Muscle layer of duodenum (tissue), 2 donors: ENCODE measurements at regions not wholly inside any gene's neighbourhood (a gene's known extent, or its start where the extent isn't known, plus 50 kb on each side); places are given as distances from the start of the nearest gene placed in this dataset.
"Not testable (repeated sequence)": the region's sequence is repeated elsewhere in the genome, so short reads cannot be mapped to it uniquely, and the experiment has no call there.

Source experiments
- H3K27ac ChIP-seq: one replicate; pipeline ENCODE4 v1.7.0; 2013; ENCODE audit warnings: mild to moderate bottlenecking, low read length
- H3K27me3 ChIP-seq: one replicate; pipeline ENCODE4 v1.7.0; 2013; ENCODE audit warnings: low read depth, mild to moderate bottlenecking, control low read depth, low read length
- H3K36me3 ChIP-seq, 2 donors: one replicate each; pipeline ENCODE4 v1.7.0; 2013; ENCODE audit warnings: low read length in 2 of 2, control low read depth in 1 of 2, mild to moderate bottlenecking in 1 of 2; ENCODE audit not compliant: insufficient read depth in 2 of 2, control insufficient read depth in 1 of 2
- H3K4me1 ChIP-seq, 2 donors: one replicate each; pipeline ENCODE4 v1.7.0; 2013; ENCODE audit warnings: low read length in 2 of 2, mild to moderate bottlenecking in 2 of 2, control low read depth in 1 of 2, moderate library complexity in 1 of 2; ENCODE audit not compliant: insufficient read depth in 2 of 2, control insufficient read depth in 1 of 2
- H3K4me3 ChIP-seq, 2 donors: one replicate each; pipeline ENCODE4 v1.7.0; 2013; ENCODE audit warnings: low read length in 2 of 2, low read depth in 1 of 2, mild to moderate bottlenecking in 1 of 2
- H3K9me3 ChIP-seq, 2 donors: one replicate each; pipeline ENCODE4 v1.7.0; 2013; ENCODE audit warnings: low read length in 2 of 2, control low read depth in 1 of 2, mild to moderate bottlenecking in 1 of 2; ENCODE audit not compliant: control insufficient read depth in 1 of 2
- donor health status: healthy.

- Histone ChIP-seq H3K36me3 (no peaks in the 10 kb centered on the region), H3K9me3 (peaks cover 0 to 6% of the 10 kb centered on the region in 2 donors), H3K27ac (no peak overlapping the region), H3K4me3 (no peak overlapping the region), H3K4me1 (no peaks in the 10 kb centered on the region), H3K27me3 (no peaks in the 10 kb centered on the region)
These were observed 197.4 kb downstream of the RASEF start for GRCh38 chr9:82865524-82865923.

- Histone ChIP-seq H3K27ac (no peak overlapping the region), H3K9me3 (no peaks in the 10 kb centered on the region), H3K4me3 (no peak overlapping the region), H3K36me3 (no peaks in the 10 kb centered on the region), H3K27me3 (no peaks in the 10 kb centered on the region), H3K4me1 (no peaks in the 10 kb centered on the region)
These were observed 182.4 kb downstream of the RASEF start for GRCh38 chr9:82880336-82881050.

- Histone ChIP-seq H3K9me3 (no peaks in the 10 kb centered on the region), H3K4me3 (no peak overlapping the region), H3K27ac (no peak overlapping the region), H3K27me3 (no peaks in the 10 kb centered on the region), H3K4me1 (no peaks in the 10 kb centered on the region), H3K36me3 (no peaks in the 10 kb centered on the region)
These were observed 180.8 kb downstream of the RASEF start for GRCh38 chr9:82882138-82882537.

GRCh38 chr9:82882748-82883147 lies 180.2 kb downstream of the RASEF start:
- no peaks in the 10 kb centered on the region for H3K4me1 ChIP-seq
- no peak overlapping the region for H3K4me3 ChIP-seq
- no peaks in the 10 kb centered on the region for H3K36me3 ChIP-seq
- H3K9me3 ChIP-seq: no peaks in the 10 kb centered on the region
- H3K27me3 ChIP-seq: no peaks in the 10 kb centered on the region
- no peak overlapping the region for H3K27ac ChIP-seq

GRCh38 chr9:82883436-82883835 lies 179.5 kb downstream of the RASEF start:
- Histone ChIP-seq H3K9me3 (no peaks in the 10 kb centered on the region), H3K27ac (no peak overlapping the region), H3K27me3 (no peaks in the 10 kb centered on the region), H3K36me3 (no peaks in the 10 kb centered on the region), H3K4me3 (no peak overlapping the region), H3K4me1 (no peaks in the 10 kb centered on the region)

GRCh38 chr9:82883974-82884373 lies 179.0 kb downstream of the RASEF start:
- H3K9me3 ChIP-seq, H3K4me3 ChIP-seq, H3K27me3 ChIP-seq, H3K36me3 ChIP-seq, H3K4me1 ChIP-seq, H3K27ac ChIP-seq: not testable (repeated sequence)

GRCh38 chr9:82890401-82890800 lies 172.5 kb downstream of the RASEF start:
- Histone ChIP-seq H3K4me1 (no peaks in the 10 kb centered on the region), H3K4me3 (no peak overlapping the region), H3K9me3 (no peaks in the 10 kb centered on the region), H3K36me3 (no peaks in the 10 kb centered on the region), H3K27me3 (no peaks in the 10 kb centered on the region), H3K27ac (no peak overlapping the region)

- H3K27ac ChIP-seq: no peak overlapping the region
- H3K9me3 ChIP-seq: no peaks in the 10 kb centered on the region
- H3K4me3 ChIP-seq: no peak overlapping the region
- no peaks in the 10 kb centered on the region for H3K36me3 ChIP-seq
- H3K4me1 ChIP-seq: no peaks in the 10 kb centered on the region
- H3K27me3 ChIP-seq: no peaks in the 10 kb centered on the region
These were observed 172.1 kb downstream of the RASEF start for GRCh38 chr9:82890865-82891264.

GRCh38 chr9:82891321-82891720 lies 171.6 kb downstream of the RASEF start:
- H3K36me3 ChIP-seq: no peaks in the 10 kb centered on the region
- H3K27ac ChIP-seq: no peak overlapping the region
- no peak overlapping the region for H3K4me3 ChIP-seq
- no peaks in the 10 kb centered on the region for H3K27me3 ChIP-seq
- H3K4me1 ChIP-seq: no peaks in the 10 kb centered on the region
- no peaks in the 10 kb centered on the region for H3K9me3 ChIP-seq

- H3K36me3 ChIP-seq: no peaks in the 10 kb centered on the region
- H3K27ac ChIP-seq: no peak overlapping the region
- no peaks in the 10 kb centered on the region for H3K27me3 ChIP-seq
- H3K4me1 ChIP-seq: no peaks in the 10 kb centered on the region
- H3K4me3 ChIP-seq: no peak overlapping the region
- no peaks in the 10 kb centered on the region for H3K9me3 ChIP-seq
These were observed 169.4 kb downstream of the RASEF start for GRCh38 chr9:82893549-82893948.

- Histone ChIP-seq H3K4me1 (no peaks in the 10 kb centered on the region), H3K27me3 (no peaks in the 10 kb centered on the region), H3K4me3 (no peak overlapping the region), H3K27ac (no peak overlapping the region), H3K36me3 (no peaks in the 10 kb centered on the region), H3K9me3 (no peaks in the 10 kb centered on the region)
These were observed 168.4 kb downstream of the RASEF start for GRCh38 chr9:82894548-82894947.
